GM18508 (cell line): ENCODE measurements at regions not wholly inside any gene's neighbourhood (a gene's known extent, or its start where the extent isn't known, plus 50 kb on each side); places are given as distances from the start of the nearest gene placed in this dataset.

Experiments
- ATAC-seq: cut with Tn5 transposase; IDR thresholded peaks from one replicate; pipeline ENCODE4 v1.9.1; 2021; ENCODE audit warnings: moderate number of reproducible peaks; ENCODE audit not compliant: insufficient read depth, unreplicated experiment

GRCh38 chr6:15062516-15063252 is 183.2 kb upstream of the JARID2 start:
- ATAC-seq: no peak

DNA sequence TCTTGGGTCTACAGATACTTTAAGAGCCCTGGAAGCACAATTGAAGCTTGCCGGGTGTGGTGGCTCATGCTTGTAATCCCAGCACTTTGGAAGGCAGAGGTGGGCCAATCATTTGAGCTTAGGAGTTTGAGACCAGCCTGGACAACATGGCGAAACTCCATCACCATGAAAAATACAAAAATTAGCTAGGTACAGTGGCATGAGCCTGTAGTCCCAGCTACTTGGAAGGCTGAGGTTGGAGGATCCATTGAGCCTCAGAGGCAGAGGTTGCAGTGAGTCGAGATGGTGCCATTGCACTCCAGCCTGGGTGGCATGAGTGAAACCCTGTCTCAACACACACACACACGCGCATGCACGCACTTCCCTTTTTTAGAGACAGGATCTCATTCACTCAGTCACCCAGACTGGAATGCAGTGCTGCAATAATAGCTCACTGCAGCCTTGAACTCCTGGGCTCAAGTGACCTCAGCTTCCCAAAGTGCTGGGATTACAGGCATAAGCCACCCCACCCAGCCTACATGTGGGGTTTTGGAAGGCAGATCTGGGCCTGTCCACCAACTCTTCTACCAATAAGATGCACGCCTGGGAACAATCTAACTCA is 182.5 kb upstream of the JARID2 start:
- no peak for ATAC-seq

- ATAC-seq: no peak
These were observed 180.4 kb upstream of the JARID2 start for GRCh38 chr6:15065261-15065989.

DNA sequence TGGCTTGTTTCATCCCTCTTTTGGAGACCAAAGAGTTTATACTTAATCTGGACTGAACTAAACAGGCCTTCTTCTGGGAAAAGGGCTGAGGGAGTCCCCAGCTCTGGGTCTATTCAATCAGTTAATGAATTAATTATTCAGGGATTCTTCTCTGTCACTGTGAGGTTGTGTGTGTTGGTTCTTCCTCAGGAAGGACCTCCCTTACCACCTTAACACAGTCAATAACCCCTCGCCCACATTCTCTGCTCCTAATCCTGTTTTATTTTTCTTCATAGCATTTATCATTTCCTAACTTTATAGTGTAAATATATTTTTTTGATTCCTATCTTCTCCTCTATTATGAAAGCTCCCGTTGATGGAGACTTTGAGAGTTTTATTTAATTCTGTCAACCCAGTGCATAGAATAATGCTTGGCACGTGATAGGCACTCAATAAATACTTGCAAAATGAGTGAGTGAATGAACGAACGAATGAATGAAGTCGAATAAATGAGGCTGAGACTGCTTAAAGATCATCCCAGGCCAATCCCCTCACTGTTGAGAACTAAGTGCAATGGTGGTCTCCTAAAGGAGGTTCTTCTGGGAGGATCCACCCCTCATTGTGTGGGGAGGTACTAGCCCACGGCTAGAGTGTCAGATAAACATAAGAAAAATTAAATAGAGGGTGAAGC is 179.6 kb upstream of the JARID2 start:
- no peak for ATAC-seq

DNA sequence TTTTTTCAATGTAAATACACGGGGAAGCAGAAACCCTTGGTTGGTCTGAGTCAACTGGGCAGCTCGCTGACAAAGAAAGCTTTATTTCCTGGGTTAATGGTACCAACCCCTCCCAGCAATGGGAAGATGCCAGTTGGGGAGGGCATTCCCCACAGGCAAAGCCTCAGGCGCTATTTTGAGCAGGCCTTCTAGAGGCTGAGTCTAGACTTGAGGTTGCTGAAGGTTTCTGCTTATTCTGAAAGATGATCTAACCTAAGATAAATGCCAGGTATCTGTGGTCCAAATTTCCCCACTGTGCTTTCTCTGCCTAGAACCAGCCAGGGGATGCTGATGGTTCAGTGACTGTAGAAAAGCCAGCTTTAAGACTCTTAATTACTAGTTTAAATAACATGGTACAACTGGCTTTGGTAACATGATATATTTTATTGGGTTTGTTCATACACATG is 172.5 kb upstream of the JARID2 start:
- no peak for ATAC-seq

GRCh38 chr6:15073883-15074465 is 171.9 kb upstream of the JARID2 start:
- no peak for ATAC-seq

- ATAC-seq: no peak
These were observed 171.1 kb upstream of the JARID2 start for GRCh38 chr6:15074806-15075205.

DNA sequence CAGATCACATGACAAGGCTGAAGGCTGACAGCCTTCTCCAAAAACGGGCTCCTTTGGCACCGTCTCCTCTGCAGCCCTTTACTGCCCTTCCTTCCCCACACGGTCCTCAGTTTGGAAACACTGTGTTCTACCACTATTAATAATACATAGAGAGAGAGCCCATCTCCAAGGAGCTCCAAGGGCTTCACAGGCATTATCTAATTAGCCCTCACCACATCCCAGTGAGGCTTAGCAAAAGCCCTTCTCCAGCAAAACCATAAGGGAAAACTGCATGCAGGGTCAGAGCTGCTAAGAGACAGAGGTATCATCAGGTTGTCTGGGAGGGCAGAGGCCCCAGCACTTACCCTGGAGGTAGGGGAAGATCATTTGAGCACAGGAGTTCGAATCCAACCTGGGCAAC is 169.3 kb upstream of the JARID2 start:
- ATAC-seq: no peak

GRCh38 chr6:15077006-15077405 is 168.9 kb upstream of the JARID2 start:
- no peak for ATAC-seq

DNA sequence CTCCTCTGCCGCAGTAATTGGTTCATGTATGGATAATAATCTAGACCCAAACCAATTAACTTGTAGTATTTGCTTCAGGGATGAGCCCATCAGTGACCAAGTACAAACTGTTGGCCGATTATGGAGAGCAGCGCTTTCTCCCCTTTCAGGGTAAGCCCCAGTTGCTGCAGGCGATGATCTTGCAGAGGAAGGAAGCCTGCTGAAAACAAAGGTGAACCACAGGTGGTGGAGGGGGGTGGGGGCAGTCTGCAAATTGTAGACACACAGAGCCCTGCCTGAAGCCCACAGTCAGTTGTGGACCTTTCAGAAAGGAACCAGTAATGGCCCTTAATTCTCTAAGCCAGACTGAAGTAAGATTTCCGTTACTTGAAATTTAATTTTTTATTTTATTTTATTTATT is 167.9 kb upstream of the JARID2 start:
- ATAC-seq: no peak

DNA sequence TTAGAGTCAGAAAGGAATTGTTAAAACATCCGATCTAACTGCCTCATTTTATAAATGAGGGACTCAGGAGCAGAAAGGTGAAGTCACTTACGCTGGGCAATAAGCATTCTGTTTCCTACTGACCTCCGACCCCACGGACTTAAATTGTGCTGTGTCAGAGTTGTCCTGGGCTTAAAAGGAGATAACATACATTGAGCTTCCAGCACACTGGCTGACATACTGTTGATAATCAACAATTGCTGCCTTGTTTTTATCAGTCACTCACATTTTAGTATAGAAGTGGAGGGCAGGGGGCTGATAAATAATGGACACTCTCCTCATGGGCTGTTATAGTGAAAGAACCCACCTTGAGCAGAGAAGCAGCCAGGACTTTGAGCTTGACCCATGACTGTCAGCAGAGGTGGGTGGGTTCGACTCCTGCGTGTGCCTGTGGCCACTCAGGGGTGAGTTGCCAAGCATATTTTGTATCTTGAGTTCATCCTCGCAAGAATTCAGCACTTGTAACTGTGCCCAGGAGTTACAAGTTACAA is 166.5 kb upstream of the JARID2 start:
- no peak for ATAC-seq

GRCh38 chr6:15080895-15081294 is 165.0 kb upstream of the JARID2 start:
- no peak for ATAC-seq

DNA sequence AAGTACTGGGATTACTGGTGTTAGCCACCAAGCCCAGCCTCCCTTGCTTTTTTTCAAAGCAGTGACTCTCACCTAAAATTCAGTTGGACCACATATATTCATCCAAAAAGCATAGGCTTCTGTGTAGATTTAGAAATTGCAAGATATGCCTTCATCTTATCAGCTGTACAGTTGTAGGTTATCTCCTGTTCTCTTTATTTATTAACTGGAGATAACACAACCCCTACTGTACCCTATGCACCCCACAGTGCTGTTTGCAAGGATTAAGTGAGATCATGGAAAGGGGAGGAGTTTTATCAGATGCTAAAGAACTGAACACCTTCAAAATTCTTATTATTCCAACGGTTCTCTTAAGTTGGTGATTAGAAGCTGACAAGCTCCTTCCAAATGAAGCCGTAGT is 164.4 kb upstream of the JARID2 start:
- no peak for ATAC-seq

GRCh38 chr6:15082708-15083107 is 163.2 kb upstream of the JARID2 start:
- no peak for ATAC-seq

DNA sequence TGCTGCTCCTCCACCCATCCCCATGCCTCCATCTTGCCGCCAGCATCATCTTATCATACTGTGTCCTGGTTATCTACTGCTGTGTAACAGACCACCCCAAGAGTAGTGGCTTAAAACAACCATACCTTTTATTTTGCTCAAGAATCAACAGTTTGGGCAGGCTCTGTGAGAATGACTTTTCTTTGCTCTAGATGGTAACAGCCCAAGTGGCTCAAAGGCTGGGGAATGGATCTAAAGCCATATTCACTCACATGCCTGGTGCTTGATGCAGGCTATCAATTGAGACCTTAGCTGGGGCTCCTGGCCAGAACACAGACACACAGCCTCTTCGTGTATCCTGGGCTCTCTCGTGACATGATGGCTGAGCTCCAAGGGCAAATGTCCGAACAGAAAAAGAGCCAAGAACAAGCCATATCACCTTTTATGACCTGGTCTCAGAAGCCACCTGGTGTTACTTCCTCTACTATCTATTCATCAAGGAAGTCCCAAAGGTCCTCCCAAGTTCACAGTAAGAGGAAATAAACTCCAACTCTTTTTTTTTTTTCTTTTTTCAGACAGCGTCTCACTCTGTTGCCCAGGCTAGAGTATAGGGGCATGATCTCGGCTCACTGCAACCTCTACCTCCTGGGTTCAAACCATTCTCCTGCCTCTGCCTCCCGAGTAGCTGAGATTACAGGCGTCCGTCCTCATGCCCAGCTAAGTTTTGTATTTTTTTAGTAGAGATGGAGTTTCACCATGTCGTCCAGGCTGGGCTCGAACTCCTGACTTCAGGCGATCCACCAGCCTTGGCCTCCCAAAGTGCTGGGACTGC is 159.3 kb upstream of the JARID2 start:
- no peak for ATAC-seq

GRCh38 chr6:15087186-15087589 is 158.7 kb upstream of the JARID2 start:
- ATAC-seq: no peak

- no peak for ATAC-seq
These were observed 156.8 kb upstream of the JARID2 start for GRCh38 chr6:15088904-15089568.

DNA sequence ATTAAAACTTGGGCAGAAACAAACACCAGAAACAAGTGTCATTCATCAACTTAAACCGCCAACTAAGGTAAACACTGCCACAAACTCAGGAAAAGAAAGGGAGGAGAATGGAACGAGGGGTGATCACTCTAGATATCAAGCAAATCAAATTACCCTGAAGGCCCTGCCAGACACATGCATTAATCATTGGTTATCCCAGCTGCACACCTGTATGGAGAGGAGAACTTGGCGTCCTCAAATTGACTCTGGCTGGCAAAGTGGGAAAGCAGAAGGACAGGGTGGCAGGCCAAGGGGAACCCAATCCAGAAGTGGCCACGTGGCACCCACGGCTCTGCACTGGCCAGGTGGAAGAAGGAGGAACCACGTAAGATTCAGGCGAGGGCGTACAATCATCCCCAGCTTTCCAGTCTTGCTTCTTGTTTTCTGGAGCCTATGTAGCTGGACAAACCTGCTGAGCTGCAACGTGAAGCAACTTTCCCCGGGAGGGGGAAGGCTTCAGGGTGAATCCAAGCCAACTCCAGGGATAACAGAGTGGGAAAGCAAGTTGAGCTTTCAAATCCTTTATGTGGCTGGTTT is 156.2 kb upstream of the JARID2 start:
- ATAC-seq: no peak

DNA sequence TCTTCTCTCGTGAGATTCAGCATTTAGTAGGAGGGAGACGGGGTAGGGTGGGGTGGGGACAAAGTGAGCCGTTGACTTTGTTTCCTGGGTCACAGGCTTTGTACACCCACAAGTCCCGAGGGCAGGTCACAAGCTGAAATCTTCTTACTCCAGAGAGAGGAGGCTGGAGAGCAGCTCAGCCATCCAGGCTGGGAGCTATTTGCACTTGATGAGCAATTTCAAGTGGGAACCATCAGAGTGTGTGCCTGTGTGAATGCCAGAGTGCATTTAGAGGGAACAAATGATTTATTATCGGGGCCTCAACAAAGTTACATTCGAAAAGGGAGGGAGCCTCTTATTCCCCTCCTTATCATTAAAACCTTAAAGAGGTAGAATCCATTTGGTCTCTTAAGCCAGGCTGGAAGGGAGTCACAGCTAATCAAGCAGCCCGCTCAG is 155.7 kb upstream of the JARID2 start:
- no peak for ATAC-seq
